Activated T-cell treated with anti-CD3 and anti-CD28 coated beads, Interleukin-2, amount 50 U/mL, for 24 hours (primary cell): ENCODE measurements at regions not wholly inside any gene's neighbourhood (a gene's known extent, or its start where the extent isn't known, plus 50 kb on each side); places are given as distances from the start of the nearest gene placed in this dataset.

Experiments
- DNase-seq: peaks from one replicate; pipeline ENCODE4 v3.0.0-alpha.2; 2020
- H3K27ac Mint-ChIP-seq: 2 replicates; pipeline ENCODE4 v1.8.0; 2020; ENCODE audit warnings: mild to moderate bottlenecking, mixed read lengths
- H3K27me3 Mint-ChIP-seq: 2 replicates; pipeline ENCODE4 v1.8.0; 2020; ENCODE audit warnings: mixed read lengths
- H3K36me3 Mint-ChIP-seq: 2 replicates; pipeline ENCODE4 v1.8.0; 2020; ENCODE audit warnings: low read depth, mixed read lengths
- H3K4me1 Mint-ChIP-seq: 2 replicates; pipeline ENCODE4 v1.8.0; 2020; ENCODE audit warnings: low read depth, mixed read lengths
- H3K4me3 Mint-ChIP-seq: 2 replicates; pipeline ENCODE4 v1.8.0; 2020; ENCODE audit warnings: mild to moderate bottlenecking, moderate library complexity, mixed read lengths
- H3K9me3 Mint-ChIP-seq: 2 replicates; pipeline ENCODE4 v1.8.0; 2020; ENCODE audit warnings: mixed read lengths

- Mint-ChIP-seq H3K4me3 (no peak overlapping the region), H3K27ac (no peak overlapping the region), H3K4me1 (no peaks in the 10 kb centered on the region), H3K27me3 (no peaks in the 10 kb centered on the region), H3K36me3 (no peaks in the 10 kb centered on the region), H3K9me3 (no peaks in the 10 kb centered on the region)
- DNase-seq = no peak
Observed at GRCh38 chr1:70899735-70900134, 147.9 kb downstream of the PTGER3 start.

GRCh38 chr1:70902211-70902610 lies 145.4 kb downstream of the PTGER3 start:
- H3K4me1 Mint-ChIP-seq = no peaks in the 10 kb centered on the region
- H3K27ac Mint-ChIP-seq = no peak overlapping the region
- no peak overlapping the region for H3K4me3 Mint-ChIP-seq
- DNase-seq = no peak
- H3K9me3 Mint-ChIP-seq = no peaks in the 10 kb centered on the region
- no peaks in the 10 kb centered on the region for H3K36me3 Mint-ChIP-seq
- no peaks in the 10 kb centered on the region for H3K27me3 Mint-ChIP-seq

- H3K27me3 Mint-ChIP-seq = no peaks in the 10 kb centered on the region
- H3K4me3 Mint-ChIP-seq = no peak overlapping the region
Observed at GRCh38 chr1:70906800-70907199, 140.8 kb downstream of the PTGER3 start.

GRCh38 chr1:70907563-70908310 lies 139.9 kb downstream of the PTGER3 start:
- no peaks in the 10 kb centered on the region for H3K36me3 Mint-ChIP-seq
- H3K27ac Mint-ChIP-seq = no peak overlapping the region
- H3K9me3 Mint-ChIP-seq = no peaks in the 10 kb centered on the region
- no peak for DNase-seq
- no peaks in the 10 kb centered on the region for H3K27me3 Mint-ChIP-seq
- H3K4me1 Mint-ChIP-seq = peaks cover 5% of the 10 kb centered on the region
- no peak overlapping the region for H3K4me3 Mint-ChIP-seq

More at GRCh38 chr1:70906800-70907199, 140.8 kb downstream of the PTGER3 start:
- Mint-ChIP-seq H3K27ac (no peak overlapping the region), H3K4me1 (peaks cover 5% of the 10 kb centered on the region), H3K36me3 (no peaks in the 10 kb centered on the region), H3K9me3 (no peaks in the 10 kb centered on the region)
- no peak for DNase-seq

- H3K27ac Mint-ChIP-seq = no peak overlapping the region
- no peak for DNase-seq
- peaks cover 5% of the 10 kb centered on the region for H3K4me1 Mint-ChIP-seq
- H3K4me3 Mint-ChIP-seq = no peak overlapping the region
- H3K9me3 Mint-ChIP-seq = no peaks in the 10 kb centered on the region
- no peaks in the 10 kb centered on the region for H3K36me3 Mint-ChIP-seq
- H3K27me3 Mint-ChIP-seq = no peaks in the 10 kb centered on the region
Observed at GRCh38 chr1:70909262-70909822, 138.3 kb downstream of the PTGER3 start.

- H3K27me3 Mint-ChIP-seq = no peaks in the 10 kb centered on the region
- H3K36me3 Mint-ChIP-seq = no peaks in the 10 kb centered on the region
- no peaks in the 10 kb centered on the region for H3K9me3 Mint-ChIP-seq
- no peak for DNase-seq
- H3K27ac Mint-ChIP-seq = no peak overlapping the region
- no peak overlapping the region for H3K4me3 Mint-ChIP-seq
- H3K4me1 Mint-ChIP-seq = peaks cover 5% of the 10 kb centered on the region
Observed at GRCh38 chr1:70910013-70910412, 137.6 kb downstream of the PTGER3 start.

GRCh38 chr1:70911861-70912260 lies 135.8 kb downstream of the PTGER3 start:
- peaks cover 5% of the 10 kb centered on the region for H3K4me1 Mint-ChIP-seq
- no peak for DNase-seq
- no peak overlapping the region for H3K27ac Mint-ChIP-seq
- no peak overlapping the region for H3K4me3 Mint-ChIP-seq
- no peaks in the 10 kb centered on the region for H3K36me3 Mint-ChIP-seq
- no peaks in the 10 kb centered on the region for H3K9me3 Mint-ChIP-seq
- H3K27me3 Mint-ChIP-seq = no peaks in the 10 kb centered on the region

GRCh38 chr1:70914224-70914623 lies 133.4 kb downstream of the PTGER3 start:
- no peak for DNase-seq
- no peaks in the 10 kb centered on the region for H3K27me3 Mint-ChIP-seq
- H3K4me1 Mint-ChIP-seq = peaks cover 5% of the 10 kb centered on the region
- H3K9me3 Mint-ChIP-seq = no peaks in the 10 kb centered on the region
- H3K4me3 Mint-ChIP-seq = no peak overlapping the region
- no peak overlapping the region for H3K27ac Mint-ChIP-seq
- H3K36me3 Mint-ChIP-seq = no peaks in the 10 kb centered on the region

GRCh38 chr1:70915258-70916033 lies 132.2 kb downstream of the PTGER3 start:
- Mint-ChIP-seq H3K4me3 (no peak overlapping the region), H3K4me1 (no peaks in the 10 kb centered on the region), H3K9me3 (no peaks in the 10 kb centered on the region), H3K27ac (no peak overlapping the region), H3K36me3 (no peaks in the 10 kb centered on the region), H3K27me3 (no peaks in the 10 kb centered on the region)
- no peak for DNase-seq

- no peak overlapping the region for H3K4me3 Mint-ChIP-seq
- H3K27ac Mint-ChIP-seq = no peak overlapping the region
- H3K4me1 Mint-ChIP-seq = no peaks in the 10 kb centered on the region
Observed at GRCh38 chr1:70916034-70916427, 131.6 kb downstream of the PTGER3 start.

GRCh38 chr1:70919706-70920323 lies 127.8 kb downstream of the PTGER3 start:
- Mint-ChIP-seq H3K36me3 (no peaks in the 10 kb centered on the region), H3K27ac (no peak overlapping the region), H3K9me3 (peaks cover 10% of the 10 kb centered on the region), H3K4me1 (no peaks in the 10 kb centered on the region), H3K4me3 (no peak overlapping the region), H3K27me3 (no peaks in the 10 kb centered on the region)
- no peak for DNase-seq

More at GRCh38 chr1:70916034-70916427, 131.6 kb downstream of the PTGER3 start:
- Mint-ChIP-seq H3K36me3 (no peaks in the 10 kb centered on the region), H3K9me3 (no peaks in the 10 kb centered on the region), H3K27me3 (no peaks in the 10 kb centered on the region)
- DNase-seq = no peak
